Activated T-cell treated with anti-CD3 and anti-CD28 coated beads, Interleukin-2, amount 50 U/mL, for 24 hours (primary cell): ENCODE measurements at regions not wholly inside any gene's neighbourhood (a gene's known extent, or its start where the extent isn't known, plus 50 kb on each side); places are given as distances from the start of the nearest gene placed in this dataset.

Experiments
- DNase-seq: peaks from one replicate; pipeline ENCODE4 v3.0.0-alpha.2; 2020
- H3K27ac Mint-ChIP-seq: 2 replicates; pipeline ENCODE4 v1.8.0; 2020; ENCODE audit warnings: mild to moderate bottlenecking, mixed read lengths
- H3K27me3 Mint-ChIP-seq: 2 replicates; pipeline ENCODE4 v1.8.0; 2020; ENCODE audit warnings: mixed read lengths
- H3K36me3 Mint-ChIP-seq: 2 replicates; pipeline ENCODE4 v1.8.0; 2020; ENCODE audit warnings: low read depth, mixed read lengths
- H3K4me1 Mint-ChIP-seq: 2 replicates; pipeline ENCODE4 v1.8.0; 2020; ENCODE audit warnings: low read depth, mixed read lengths
- H3K4me3 Mint-ChIP-seq: 2 replicates; pipeline ENCODE4 v1.8.0; 2020; ENCODE audit warnings: mild to moderate bottlenecking, moderate library complexity, mixed read lengths
- H3K9me3 Mint-ChIP-seq: 2 replicates; pipeline ENCODE4 v1.8.0; 2020; ENCODE audit warnings: mixed read lengths

DNA sequence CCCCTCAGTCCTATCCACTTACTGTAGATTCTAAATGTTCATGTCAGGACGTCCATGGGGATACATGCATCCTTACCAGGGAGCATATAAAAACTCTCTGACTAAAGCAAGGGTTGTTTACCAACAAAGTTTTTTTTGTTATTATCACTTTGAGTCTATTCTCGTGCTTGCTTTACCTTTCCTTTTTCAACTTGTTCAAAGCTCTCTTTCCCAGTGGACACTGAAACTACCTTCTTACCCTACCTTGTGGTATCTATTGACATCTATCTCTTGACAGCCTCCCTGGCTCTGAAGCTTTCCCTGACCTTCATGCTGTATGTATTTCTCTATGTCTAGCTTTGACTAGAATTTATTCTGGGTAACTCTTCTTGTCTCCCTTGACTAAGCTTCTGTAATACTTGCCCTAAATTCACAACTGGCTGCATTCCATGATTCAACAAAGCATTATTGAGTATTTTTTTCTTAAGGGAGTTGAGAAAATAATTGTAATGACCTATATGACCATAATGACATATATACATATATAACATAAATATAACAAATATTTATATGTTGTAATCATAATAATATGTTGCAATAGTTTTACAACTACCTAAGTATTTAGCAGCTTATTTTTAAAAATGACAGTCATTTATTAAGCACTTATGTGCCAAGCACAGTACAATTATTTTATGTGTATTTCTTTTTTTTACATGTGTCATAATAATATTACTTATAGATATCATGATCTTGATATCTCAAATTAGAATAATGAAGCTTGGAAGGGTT lies 403.4 kb upstream of the SPRY2 start:
- no peak for DNase-seq
- no peaks in the 10 kb centered on the region for H3K27me3 Mint-ChIP-seq
- no peak overlapping the region for H3K4me3 Mint-ChIP-seq
- H3K9me3 Mint-ChIP-seq, result peaks cover 6% of the 10 kb centered on the region
- no peaks in the 10 kb centered on the region for H3K4me1 Mint-ChIP-seq
- no peak overlapping the region for H3K27ac Mint-ChIP-seq
- H3K36me3 Mint-ChIP-seq, result no peaks in the 10 kb centered on the region

DNA sequence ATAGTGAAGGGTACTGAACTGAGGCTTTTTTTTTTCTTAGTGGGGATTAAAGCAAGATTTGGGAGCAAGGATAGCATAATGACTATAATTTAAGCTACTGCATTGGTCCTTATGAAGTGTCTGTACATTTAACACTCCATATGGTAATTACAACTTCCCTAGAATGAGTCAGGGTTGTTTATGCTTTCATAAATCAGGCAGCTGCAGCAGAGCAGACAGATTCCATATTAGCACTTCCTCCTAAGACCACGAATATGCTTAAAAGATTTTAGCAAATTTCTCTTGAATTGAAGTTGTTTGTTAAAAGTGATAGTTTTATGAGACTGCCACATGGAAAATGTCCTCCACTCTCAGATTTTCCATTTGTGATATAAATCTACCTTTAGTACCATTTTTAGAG lies 401.1 kb upstream of the SPRY2 start:
- H3K4me1 Mint-ChIP-seq, result no peaks in the 10 kb centered on the region
- H3K36me3 Mint-ChIP-seq, result no peaks in the 10 kb centered on the region

DNA sequence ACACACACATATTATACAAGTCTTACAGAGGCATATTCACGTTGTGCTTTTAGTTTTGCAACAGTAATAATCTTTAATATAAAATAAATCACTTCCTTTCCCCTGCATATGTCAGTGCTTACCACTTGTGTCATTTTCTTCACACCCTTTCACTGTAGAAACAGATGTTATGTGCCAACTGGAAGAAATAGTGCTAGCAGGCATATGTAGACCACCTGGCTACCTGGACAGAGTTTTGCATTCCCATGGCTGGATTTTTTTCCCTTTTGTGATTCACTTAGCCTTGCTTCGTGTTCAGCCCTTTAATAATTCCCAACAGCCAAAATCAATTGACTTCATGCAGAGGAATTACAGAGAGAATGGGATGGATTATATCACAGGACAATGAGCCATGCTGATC lies 399.1 kb upstream of the SPRY2 start:
- Mint-ChIP-seq H3K9me3 (peaks cover 6% of the 10 kb centered on the region), H3K4me1 (no peaks in the 10 kb centered on the region), H3K27me3 (no peaks in the 10 kb centered on the region), H3K4me3 (no peak overlapping the region), H3K27ac (no peak overlapping the region), H3K36me3 (no peaks in the 10 kb centered on the region)
- DNase-seq, result no peak

More for the DNA sequence above, 401.1 kb upstream of the SPRY2 start:
- Mint-ChIP-seq H3K9me3 (peaks cover 10% of the 10 kb centered on the region), H3K27ac (no peak overlapping the region), H3K27me3 (no peaks in the 10 kb centered on the region), H3K4me3 (no peak overlapping the region)
- DNase-seq, result no peak

DNA sequence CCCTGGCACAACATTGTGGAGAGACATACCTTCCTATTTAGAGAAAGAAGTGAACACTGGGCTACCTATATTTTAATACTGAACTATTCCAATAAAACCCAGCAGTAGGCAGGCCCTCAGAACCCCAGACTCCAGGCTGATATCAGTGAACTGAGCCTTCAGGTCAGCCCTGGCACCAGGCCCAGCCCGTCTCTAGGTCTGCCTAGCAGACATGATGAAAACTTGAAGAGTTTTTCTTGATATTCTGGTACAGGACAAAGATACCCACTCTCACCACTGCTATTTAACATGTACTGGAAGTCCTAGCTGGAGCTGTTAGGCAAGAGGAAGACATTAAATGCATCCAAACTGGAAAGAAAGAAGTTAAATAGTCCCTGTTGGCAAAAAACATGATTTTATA lies 396.6 kb upstream of the SPRY2 start:
- peaks cover 11% of the 10 kb centered on the region for H3K9me3 Mint-ChIP-seq
- H3K27ac Mint-ChIP-seq, result no peak overlapping the region
- H3K36me3 Mint-ChIP-seq, result no peaks in the 10 kb centered on the region
- H3K27me3 Mint-ChIP-seq, result no peaks in the 10 kb centered on the region
- no peak overlapping the region for H3K4me3 Mint-ChIP-seq
- H3K4me1 Mint-ChIP-seq, result no peaks in the 10 kb centered on the region
- no peak for DNase-seq

DNA sequence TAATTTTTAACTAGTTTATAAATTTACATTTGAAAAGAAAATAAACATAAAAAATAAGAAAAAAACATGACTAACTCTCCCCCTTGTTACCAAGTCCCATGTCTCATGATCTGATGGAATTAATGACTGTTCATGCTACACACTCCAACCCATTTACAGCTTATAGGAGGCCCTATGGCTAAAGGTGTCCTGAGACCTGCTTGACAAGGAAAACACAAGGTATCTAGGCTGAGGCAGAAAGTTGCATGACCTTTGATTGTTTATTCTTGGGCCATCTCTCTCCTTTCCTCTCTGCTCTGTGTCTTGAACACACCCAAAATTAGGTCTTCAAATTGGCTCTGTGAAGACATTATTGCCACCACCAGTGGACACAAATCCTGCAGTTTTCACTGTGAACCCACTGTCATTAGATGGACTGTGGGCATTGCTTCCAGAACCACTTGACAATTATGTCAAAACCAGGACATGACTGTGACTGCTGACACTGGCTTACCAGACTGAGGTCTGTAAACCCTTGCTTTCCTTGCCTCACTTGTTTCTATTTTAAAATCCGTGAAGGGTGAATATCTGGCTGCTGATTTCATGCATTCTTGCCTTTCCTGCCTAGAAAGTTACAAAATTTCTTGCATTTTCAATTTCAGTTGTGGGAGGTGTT lies 386.5 kb upstream of the SPRY2 start:
- Mint-ChIP-seq H3K9me3 (no peaks in the 10 kb centered on the region), H3K4me1 (no peaks in the 10 kb centered on the region), H3K4me3 (no peak overlapping the region), H3K36me3 (no peaks in the 10 kb centered on the region), H3K27me3 (no peaks in the 10 kb centered on the region), H3K27ac (no peak overlapping the region)
- DNase-seq, result no peak

DNA sequence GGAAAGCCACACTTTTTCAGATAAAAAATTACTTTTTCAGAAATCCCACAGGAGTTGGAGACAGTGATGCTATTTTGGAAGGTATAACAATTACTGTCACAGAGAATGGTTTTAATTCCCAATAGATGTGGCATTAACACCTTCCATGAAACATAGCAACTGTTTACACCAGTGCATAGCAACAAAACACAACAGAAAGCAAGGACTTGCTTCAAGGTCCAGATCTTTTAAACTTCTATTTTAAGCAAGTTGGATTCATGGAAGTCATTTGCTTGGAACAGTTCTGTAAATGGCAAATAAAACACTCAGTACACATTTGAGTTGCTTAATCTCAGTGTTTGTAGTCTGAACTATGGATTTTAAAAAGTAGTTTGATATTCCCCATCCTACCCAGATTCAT lies 385.9 kb upstream of the SPRY2 start:
- Mint-ChIP-seq H3K4me3 (no peak overlapping the region), H3K4me1 (no peaks in the 10 kb centered on the region)

DNA sequence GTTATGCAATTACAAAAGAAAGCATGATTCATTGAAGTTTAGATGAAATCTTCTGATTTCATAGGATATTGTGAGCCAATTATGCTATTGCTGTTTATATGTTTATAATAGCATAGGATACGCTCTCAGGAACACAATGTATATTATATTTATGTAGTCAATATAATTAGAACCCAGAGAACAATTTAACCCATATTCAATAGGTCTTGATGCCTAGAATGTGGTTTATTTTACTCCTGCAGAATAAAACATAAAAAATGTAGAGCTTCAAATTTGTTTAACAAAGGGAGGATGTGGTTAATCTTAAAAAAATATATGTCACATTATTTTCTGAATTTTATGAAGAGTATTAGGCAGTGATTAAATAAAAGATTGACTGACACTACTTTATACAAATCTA lies 380.8 kb upstream of the SPRY2 start:
- DNase-seq, result no peak
- Mint-ChIP-seq H3K36me3 (no peaks in the 10 kb centered on the region), H3K27ac (no peak overlapping the region), H3K4me1 (no peaks in the 10 kb centered on the region), H3K9me3 (no peaks in the 10 kb centered on the region), H3K4me3 (no peak overlapping the region), H3K27me3 (no peaks in the 10 kb centered on the region)

More for the DNA sequence above, 385.9 kb upstream of the SPRY2 start:
- Mint-ChIP-seq H3K27me3 (no peaks in the 10 kb centered on the region), H3K9me3 (no peaks in the 10 kb centered on the region), H3K27ac (no peak overlapping the region), H3K36me3 (no peaks in the 10 kb centered on the region)
- DNase-seq, result no peak

DNA sequence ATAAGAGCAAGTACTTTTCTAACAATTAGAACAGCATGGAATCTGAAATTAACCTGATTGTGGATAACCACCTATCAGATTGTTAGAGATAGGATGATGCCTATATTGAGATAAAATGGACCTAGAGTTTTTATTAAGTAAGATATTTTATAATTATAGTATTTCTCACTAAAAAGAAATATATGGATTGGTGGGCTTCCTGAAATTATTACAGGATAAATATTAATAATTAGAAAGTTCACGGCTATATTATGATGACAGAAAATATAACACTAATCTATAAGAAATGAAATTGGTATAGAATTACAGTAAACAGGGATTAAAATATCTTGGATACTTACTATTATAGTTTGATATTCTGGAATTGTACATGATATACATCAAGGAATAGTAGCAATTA lies 378.0 kb upstream of the SPRY2 start:
- DNase-seq, result no peak
- Mint-ChIP-seq H3K36me3 (no peaks in the 10 kb centered on the region), H3K4me3 (no peak overlapping the region), H3K27me3 (no peaks in the 10 kb centered on the region), H3K4me1 (no peaks in the 10 kb centered on the region), H3K9me3 (peaks cover 2% of the 10 kb centered on the region), H3K27ac (no peak overlapping the region)

DNA sequence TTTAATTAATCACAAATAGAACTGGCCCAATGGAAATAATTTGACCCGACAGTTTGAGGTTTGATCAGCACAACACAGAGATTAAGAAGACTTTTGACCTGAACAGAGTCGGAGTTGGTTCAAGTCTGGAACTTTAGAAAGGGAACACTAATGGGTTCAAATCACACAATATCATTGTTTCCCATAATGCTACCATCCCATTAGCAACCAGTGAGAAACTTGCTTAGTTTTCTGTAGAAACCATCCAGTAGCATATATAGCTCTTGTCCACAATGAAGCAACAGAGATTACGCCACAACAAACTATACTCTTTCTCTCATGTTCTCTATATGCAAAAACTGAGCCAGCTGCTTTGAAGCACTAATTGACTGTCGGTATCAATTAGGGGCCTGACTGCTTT lies 376.9 kb upstream of the SPRY2 start:
- no peak overlapping the region for H3K4me3 Mint-ChIP-seq
- DNase-seq, result no peak
- H3K27ac Mint-ChIP-seq, result no peak overlapping the region
- peaks cover 8% of the 10 kb centered on the region for H3K9me3 Mint-ChIP-seq
- H3K27me3 Mint-ChIP-seq, result no peaks in the 10 kb centered on the region
- H3K4me1 Mint-ChIP-seq, result no peaks in the 10 kb centered on the region
- H3K36me3 Mint-ChIP-seq, result no peaks in the 10 kb centered on the region

DNA sequence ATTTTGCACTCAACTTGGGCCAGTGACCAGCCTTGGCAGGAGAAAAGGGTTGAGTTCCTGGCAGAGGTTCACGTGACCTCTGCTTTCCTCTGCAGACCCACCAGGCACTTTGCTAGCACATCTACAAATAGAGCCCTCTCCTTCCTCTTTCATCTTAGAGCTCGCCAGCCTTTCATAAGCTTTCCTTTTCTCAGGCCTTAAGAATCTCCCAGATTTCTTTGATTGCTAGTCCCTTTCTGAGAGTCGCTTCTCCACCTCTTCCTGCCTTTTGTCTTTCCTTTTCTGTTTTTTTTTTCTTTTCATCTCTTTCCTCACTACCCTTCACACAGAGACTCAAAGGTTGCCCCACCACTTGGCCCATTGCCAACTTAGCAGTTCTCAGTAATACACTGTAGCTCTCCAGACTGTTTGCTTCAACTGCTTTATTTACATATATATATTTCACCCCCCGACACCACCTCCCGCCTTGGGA lies 375.7 kb upstream of the SPRY2 start:
- no peaks in the 10 kb centered on the region for H3K36me3 Mint-ChIP-seq
- H3K27ac Mint-ChIP-seq, result no peak overlapping the region
- no peaks in the 10 kb centered on the region for H3K27me3 Mint-ChIP-seq
- H3K4me3 Mint-ChIP-seq, result no peak overlapping the region
- H3K9me3 Mint-ChIP-seq, result peaks cover 8% of the 10 kb centered on the region
- no peaks in the 10 kb centered on the region for H3K4me1 Mint-ChIP-seq
- DNase-seq, result no peak

DNA sequence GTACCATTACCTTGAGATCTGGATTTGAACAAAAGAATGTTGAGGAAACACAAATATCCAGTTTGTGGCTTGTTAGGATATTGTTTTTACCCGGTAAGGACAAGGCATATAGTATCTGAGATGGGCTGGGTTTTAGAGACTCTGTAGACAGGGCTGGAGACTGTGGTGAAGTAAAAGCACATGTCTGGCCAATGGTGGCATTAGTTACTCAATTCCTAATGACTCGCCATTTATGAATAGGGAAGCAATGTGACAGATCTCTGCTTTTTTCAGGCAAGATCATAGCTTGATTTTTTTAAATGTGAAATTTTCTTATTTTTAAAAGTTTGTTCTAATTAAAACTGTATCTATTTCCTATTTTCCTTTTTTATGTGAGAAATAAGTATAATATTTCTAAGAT lies 371.1 kb upstream of the SPRY2 start:
- Mint-ChIP-seq H3K4me1 (no peaks in the 10 kb centered on the region), H3K27me3 (no peaks in the 10 kb centered on the region), H3K9me3 (peaks cover 10% of the 10 kb centered on the region), H3K27ac (no peak overlapping the region), H3K4me3 (no peak overlapping the region), H3K36me3 (no peaks in the 10 kb centered on the region)
- no peak for DNase-seq

DNA sequence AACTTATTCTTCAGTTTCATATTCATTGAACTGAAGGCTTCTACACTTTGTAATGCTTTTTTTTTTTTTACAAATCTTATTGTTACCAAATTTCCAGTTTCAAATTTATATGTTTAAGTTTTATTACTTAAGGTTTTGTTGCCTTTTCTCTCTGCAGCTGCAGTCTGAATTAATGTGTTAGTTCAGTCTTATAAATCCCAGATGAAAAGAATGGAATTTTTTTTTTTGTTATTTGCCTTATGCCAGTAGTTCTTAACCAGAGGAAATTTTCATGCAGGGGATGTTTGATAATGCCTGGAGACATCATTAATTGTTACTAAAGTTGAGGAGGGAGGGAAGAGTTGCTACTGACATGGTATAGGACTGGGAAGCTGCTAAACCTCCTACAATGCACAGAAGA lies 367.9 kb upstream of the SPRY2 start:
- no peaks in the 10 kb centered on the region for H3K4me1 Mint-ChIP-seq
- no peak for DNase-seq
- no peaks in the 10 kb centered on the region for H3K36me3 Mint-ChIP-seq
- no peaks in the 10 kb centered on the region for H3K27me3 Mint-ChIP-seq
- H3K4me3 Mint-ChIP-seq, result no peak overlapping the region
- peaks cover 8% of the 10 kb centered on the region for H3K9me3 Mint-ChIP-seq
- no peak overlapping the region for H3K27ac Mint-ChIP-seq

DNA sequence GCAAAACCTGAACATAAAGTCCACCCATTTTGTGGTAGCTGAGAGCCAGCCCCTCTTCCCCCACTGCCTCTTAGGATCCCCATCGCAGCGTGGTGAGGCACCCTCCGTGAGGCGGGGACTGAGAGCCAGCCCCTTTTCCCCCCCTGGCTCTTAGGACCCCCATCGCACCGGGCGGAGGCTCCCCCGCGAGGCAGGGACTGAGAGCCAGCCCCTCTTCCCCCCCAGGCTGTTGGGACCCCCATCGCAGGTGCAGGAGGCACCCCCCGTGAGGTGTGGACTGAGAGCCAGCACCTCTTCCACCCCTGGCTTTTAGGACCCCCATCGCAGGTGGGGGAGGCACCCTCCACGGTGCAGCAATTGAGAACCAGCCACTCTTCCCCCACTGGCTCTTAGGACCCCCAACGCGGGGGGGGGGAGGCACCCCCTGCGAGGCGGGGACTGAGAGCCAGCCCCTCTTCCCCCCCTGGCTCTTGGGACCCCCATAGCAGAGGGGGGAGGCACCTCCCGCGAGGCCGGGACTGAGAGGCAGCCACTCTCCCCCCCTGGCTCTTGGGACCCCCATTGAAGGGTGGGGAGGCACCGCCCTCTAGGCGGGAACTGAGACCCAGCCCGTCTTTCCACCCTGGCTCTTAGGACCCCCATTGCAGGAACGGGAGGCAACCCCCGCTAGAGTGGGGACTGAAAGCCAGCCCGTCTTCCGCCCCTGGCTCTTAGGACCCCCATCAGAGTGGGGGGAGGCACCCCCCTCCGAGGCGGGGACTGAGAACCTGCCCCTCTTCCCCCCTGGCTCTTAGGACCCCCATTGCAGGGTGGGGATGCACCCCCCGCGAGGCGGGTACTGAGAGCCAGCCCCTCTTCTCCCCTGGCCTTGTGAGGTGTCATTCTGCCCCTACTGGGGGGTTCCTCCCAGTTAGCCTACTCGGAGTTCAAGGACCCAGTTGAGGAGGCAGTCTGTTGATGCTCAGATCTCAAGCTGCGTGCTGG lies 366.4 kb upstream of the SPRY2 start:
- Mint-ChIP-seq H3K27ac (no peak overlapping the region), H3K9me3 (peaks cover 4% of the 10 kb centered on the region), H3K4me3 (no peak overlapping the region), H3K4me1 (no peaks in the 10 kb centered on the region), H3K36me3 (no peaks in the 10 kb centered on the region), H3K27me3 (no peaks in the 10 kb centered on the region)
- DNase-seq, result no peak

DNA sequence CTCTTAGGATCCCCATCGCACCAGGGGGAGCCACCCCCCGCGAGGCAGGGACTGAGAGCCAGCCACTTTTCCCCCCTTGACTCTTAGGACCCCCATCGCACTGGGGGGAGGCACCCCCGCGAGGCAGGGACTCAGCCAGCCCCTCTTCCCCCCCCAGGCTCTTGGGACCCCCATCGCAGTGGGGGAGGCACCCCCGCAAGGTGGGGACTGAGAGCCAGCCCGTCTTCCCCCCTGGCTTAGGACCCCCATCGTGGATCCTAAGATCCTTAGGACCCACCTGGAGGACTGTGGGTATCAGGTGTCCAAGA lies 365.2 kb upstream of the SPRY2 start:
- no peaks in the 10 kb centered on the region for H3K27me3 Mint-ChIP-seq
- peaks cover 7% of the 10 kb centered on the region for H3K9me3 Mint-ChIP-seq
- no peak for DNase-seq
- no peaks in the 10 kb centered on the region for H3K4me1 Mint-ChIP-seq
- no peak overlapping the region for H3K4me3 Mint-ChIP-seq
- H3K27ac Mint-ChIP-seq, result no peak overlapping the region
- H3K36me3 Mint-ChIP-seq, result no peaks in the 10 kb centered on the region
